Right ventricle myocardium inferior (tissue), 1 donor: ENCODE measurements at regions not wholly inside any gene's neighbourhood (a gene's known extent, or its start where the extent isn't known, plus 50 kb on each side); places are given as distances from the start of the nearest gene placed in this dataset.

Experiments used
- ATAC-seq: fragments of 200-7000 bp; cut with Tn5 transposase; one replicate; pipeline ENCODE4 v1.9.1; 2020; ENCODE audit warnings: mild to moderate bottlenecking, moderate library complexity
- DNase-seq: peaks from one replicate; pipeline ENCODE4 v3.0.0; 2021; ENCODE audit errors: missing footprints
- intact Hi-C: fragments of 100-400 bp; cut with DNase I; formaldehyde crosslinking; loops from one replicate; pipeline ENCODE4 v1.11.0; 2022
- donor health status: DM: no; HTN: yes; CAD: no; lungs with severe emphysema.

DNA sequence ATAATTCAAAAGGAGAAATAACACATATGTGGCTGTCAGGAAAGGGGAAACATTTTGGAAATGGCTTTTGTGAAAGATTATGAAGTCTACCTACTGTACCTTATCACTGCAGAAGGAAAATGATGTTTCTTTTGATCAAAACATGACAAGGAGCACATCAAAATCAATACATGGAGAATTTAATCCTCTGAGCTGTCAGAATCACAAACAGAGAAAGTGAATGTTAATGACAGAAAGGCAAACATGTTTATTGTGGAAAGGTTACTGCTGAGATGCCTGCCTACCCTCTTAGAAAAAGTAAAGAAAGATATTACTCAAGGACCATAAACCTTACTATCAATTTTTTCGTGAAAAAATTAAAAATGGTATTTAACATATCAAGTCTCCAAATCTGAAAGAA lies 794.5 kb upstream of the GYPC start:
- intact Hi-C loops = no loop called here
- DNase-seq (no peak), ATAC-seq (no peak)

GRCh38 chr2:125867908-125868307 lies 788.0 kb upstream of the GYPC start:
- ATAC-seq (no peak), DNase-seq (no peak)
- intact Hi-C loops = no loop called here

- ATAC-seq (no peak), DNase-seq (no peak)
- intact Hi-C loops = no loop called here
Measured at GRCh38 chr2:125870264-125870663, 785.7 kb upstream of the GYPC start.

DNA sequence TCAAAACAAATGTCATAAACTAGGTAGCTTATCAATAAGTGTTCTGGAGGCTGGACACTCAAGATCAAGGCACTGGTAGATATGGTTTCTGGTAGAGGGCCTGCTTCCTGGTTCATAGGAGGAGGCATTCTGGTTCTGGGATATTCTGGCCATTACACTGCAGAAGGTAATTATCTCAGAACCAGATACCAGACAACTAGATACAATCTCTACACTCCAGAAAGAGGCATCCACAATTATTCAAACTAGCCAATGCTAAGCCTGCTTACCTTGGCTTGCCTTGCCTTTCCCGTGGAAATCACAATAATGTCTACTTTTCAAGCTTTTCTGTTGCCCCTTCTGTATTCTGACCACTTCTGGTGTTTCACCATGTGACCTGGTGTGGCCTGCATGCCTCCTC lies 785.2 kb upstream of the GYPC start:
- no peak for DNase-seq
- no peak for ATAC-seq
- intact Hi-C loops = no loop called here

- DNase-seq = no peak
- intact Hi-C loops = no loop called here
- no peak for ATAC-seq
Measured at GRCh38 chr2:125874564-125874963, 781.4 kb upstream of the GYPC start.

- ATAC-seq (no peak), DNase-seq (no peak)
- intact Hi-C loops = no loop called here
Measured at GRCh38 chr2:125885340-125885739, 770.6 kb upstream of the GYPC start.

GRCh38 chr2:125886153-125886552 lies 769.8 kb upstream of the GYPC start:
- intact Hi-C loops = no loop called here
- DNase-seq (no peak), ATAC-seq (no peak)

GRCh38 chr2:125901278-125901677 lies 754.7 kb upstream of the GYPC start:
- no peak for ATAC-seq
- DNase-seq = no peak
- intact Hi-C loops = no loop called here

- intact Hi-C loops = no loop called here
- no peak for DNase-seq
- no peak for ATAC-seq
Measured at GRCh38 chr2:125925891-125926546, 729.9 kb upstream of the GYPC start.

DNA sequence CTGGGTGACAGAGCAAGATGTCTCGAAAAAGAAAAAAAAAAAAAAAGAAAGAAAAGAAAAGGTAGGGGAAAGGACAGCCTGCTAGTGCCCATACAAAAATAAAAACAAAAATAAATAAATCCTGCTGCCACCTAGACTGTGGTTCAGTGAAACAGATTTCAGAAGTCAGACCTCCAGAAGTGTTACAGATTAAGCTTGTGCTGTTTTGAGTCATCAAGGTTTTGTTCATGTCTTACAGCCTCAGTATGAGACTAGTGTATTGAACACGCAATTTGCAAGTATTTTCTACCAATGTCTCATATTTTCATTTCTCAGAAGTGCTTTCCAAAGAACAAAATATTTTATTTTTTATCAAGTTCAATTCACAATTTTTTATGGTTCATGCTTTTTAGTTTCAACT lies 720.4 kb upstream of the GYPC start:
- intact Hi-C loops = no loop called here
- ATAC-seq (no peak), DNase-seq (no peak)

GRCh38 chr2:125942585-125943424 lies 713.2 kb upstream of the GYPC start:
- ATAC-seq (no peak), DNase-seq (no peak)
- intact Hi-C loops = no loop called here

- no peak for DNase-seq
- intact Hi-C loops = no loop called here
- no peak for ATAC-seq
Measured at GRCh38 chr2:125959047-125959446, 696.9 kb upstream of the GYPC start.

DNA sequence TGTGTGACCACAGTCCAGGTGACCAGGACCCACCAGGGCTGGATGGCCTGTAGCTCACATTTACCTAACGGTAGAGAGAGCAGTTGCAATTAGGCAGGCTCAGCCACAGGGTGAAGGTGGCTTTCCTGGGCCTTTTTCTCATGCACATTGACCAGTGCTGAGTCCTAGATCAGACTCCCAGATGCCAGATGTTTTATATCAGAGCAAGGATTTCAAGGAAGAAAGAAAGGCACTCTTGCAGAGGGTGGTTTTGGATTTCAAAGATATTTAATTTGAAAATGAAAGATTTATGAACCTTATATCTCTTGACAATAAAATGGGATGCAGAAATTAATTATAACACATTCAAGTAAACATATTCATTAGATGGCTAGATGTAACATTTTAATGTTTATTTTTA lies 694.2 kb upstream of the GYPC start:
- ATAC-seq = no peak
- intact Hi-C loops = no loop called here
- DNase-seq = no peak

DNA sequence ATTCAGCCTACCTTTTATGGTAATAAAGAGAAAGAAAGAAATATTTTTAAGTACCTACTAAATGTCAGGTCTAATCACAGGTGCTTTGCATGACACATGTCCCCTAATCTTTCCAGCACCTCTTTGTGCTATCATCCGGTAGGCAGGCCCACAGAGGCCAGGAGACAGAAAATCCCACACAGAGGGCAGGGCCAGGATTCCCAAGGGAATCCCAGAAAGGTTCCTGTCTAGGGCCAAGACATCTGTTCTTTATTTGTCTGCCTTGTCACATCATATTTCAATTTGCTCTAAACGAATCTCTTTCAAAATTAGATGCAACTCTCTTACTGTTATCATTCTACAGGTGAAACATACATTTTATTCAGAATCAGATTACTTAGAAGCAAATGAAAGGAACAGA lies 676.1 kb upstream of the GYPC start:
- DNase-seq = no peak
- intact Hi-C loops = no loop called here
- no peak for ATAC-seq

- intact Hi-C loops = no loop called here
- no peak for DNase-seq
- no peak for ATAC-seq
Measured at GRCh38 chr2:125983364-125983763, 672.6 kb upstream of the GYPC start.

GRCh38 chr2:126029316-126029715 lies 626.6 kb upstream of the GYPC start:
- intact Hi-C loops = no loop called here
- DNase-seq (no peak), ATAC-seq (no peak)

DNA sequence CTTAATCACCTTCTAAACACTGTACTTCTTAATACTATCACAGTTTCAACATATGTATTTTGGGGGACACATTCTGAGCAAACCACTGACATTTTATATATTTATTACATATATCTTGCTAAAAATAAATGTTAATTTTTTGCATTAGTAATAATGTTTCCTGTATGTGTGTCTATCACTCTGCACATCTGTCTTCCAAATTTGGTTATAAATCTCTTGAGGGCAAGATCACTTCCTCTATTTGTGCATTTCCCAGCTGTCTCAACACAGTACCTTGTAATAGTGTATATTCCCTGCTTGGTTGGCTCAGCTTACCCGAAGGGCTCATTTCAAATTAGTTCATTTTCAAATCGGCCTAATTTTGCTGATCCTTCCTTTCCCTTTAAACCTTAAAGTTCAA lies 617.1 kb upstream of the GYPC start:
- DNase-seq (no peak), ATAC-seq (no peak)
- intact Hi-C loops = no loop called here

DNA sequence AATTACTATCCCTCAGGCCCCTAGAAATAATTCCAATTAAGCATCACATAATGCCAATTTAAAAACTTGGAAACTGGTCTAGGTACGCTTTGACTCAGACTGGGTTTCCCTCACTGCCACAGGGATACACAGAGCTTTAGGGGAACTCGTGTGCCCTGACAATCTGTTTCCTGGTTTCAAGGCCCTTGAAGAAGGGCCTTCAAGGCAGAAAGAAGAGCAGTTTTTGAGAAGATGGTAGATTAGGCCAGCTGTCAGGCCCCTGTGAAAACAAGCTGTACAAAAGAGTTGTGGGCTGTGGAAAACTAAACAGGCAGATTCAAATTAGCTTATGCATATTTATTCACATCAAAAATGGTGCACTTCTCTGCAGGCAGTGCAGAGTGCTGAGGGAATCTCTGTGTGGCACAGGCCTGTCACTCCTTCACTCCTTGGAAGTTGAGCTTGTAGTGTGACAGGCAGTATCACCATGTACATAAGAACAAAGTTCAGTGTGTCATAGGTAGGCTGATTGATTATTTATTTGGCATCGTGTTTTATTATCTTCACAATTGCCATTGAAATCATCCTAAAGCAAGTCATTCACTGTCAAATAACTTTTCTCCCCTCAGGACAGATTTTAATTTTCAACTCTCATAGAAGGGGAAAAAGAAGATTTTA lies 614.4 kb upstream of the GYPC start:
- intact Hi-C loops = no loop called here
- DNase-seq (no peak), ATAC-seq (no peak)

DNA sequence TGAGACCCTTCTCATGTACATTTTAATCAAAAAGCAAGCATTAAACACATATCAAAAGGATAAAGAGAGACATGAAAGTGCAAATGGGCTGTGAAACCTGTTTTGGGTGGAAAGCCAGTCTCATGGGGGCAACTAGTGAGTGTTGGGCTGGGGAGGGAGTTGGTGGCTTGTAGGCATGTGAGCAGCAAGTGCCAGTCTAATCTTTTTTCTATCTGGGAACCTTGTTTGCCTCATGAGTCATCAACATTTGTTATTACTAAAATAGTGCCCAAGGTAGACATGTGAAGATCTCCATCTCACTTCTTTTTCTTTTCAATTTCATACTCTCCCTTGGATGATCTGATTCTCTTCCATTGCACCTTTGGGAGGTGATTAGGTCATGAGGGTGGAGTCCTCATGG lies 613.9 kb upstream of the GYPC start:
- DNase-seq (no peak), ATAC-seq (no peak)
- intact Hi-C loops = no loop called here

DNA sequence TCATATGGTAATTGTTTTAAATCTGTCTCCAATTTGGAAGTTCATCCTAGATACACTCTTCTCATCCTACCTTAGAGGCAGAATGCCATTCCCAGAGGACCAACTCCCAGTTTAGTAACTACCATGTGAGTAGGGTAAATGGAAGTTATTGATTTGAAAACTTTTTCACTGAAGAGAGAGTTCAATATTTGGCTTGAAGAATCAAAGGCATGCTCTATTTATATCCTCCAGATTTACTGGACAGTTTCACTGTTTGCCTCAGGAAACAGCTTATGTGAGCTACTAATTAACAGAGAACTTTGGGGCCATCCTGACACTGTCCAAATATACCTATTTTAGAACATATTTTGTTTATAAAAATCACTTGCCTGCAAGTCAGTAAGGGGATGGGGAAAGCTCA lies 607.2 kb upstream of the GYPC start:
- intact Hi-C loops = no loop called here
- ATAC-seq = no peak
- DNase-seq = no peak
